GM21528 (cell line): ENCODE measurements at regions not wholly inside any gene's neighbourhood (a gene's known extent, or its start where the extent isn't known, plus 50 kb on each side); places are given as distances from the start of the nearest gene placed in this dataset.

Experiments
- ATAC-seq: cut with Tn5 transposase; IDR thresholded peaks from one replicate; pipeline ENCODE4 v1.9.1; 2021; ENCODE audit warnings: mild to moderate bottlenecking, moderate library complexity; ENCODE audit not compliant: unreplicated experiment, low FRiP score

GRCh38 chr7:131261476-131261994, 66.1 kb upstream of the MKLN1 start:
- no peak for ATAC-seq

DNA sequence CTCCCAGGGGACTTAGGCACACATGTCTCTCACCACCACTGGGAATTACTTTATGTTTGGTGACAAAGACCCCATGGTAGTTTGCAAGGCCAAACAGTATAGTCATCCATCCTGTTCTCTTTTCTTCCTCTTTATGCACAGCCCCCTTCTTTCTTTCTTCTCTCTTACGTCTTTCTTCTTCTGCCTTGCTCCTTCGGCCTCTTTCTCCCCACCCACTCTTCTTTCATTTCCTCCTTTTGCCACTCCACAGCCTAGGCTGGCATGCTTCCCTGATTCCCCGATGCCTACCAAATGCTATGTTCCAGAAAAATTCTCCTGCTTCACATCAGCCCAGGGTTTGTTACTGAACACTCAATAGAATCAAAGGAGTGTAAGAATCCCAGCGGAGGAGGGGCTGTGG, 62.4 kb upstream of the MKLN1 start:
- no peak for ATAC-seq

- ATAC-seq = no peak
These were observed 60.0 kb upstream of the MKLN1 start for GRCh38 chr7:131267631-131268030.

DNA sequence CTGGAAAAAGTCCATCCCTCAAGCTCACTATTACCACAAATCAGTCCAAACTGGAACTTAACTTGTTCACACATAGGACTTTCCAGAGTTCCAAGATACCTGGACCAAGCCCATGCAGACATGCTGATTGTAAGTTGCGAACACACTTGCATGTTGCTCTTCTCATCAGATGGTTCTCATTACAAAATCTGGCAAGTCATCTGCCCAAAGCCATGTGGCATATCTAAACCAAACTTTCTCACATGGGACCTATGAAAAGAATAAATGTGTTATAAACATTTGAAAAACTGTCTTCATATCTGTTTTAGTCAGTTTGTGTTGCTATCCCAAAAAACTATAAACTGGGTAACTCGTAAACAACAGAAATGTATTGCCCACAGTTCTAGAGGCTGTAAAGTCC, 58.8 kb upstream of the MKLN1 start:
- no peak for ATAC-seq

GRCh38 chr7:131272086-131272485, 55.6 kb upstream of the MKLN1 start:
- no peak for ATAC-seq

- ATAC-seq = no peak
These were observed 52.7 kb upstream of the MKLN1 start for GRCh38 chr7:131274986-131275385.

GRCh38 chr7:131276190-131276589, 51.5 kb upstream of the MKLN1 start:
- no peak for ATAC-seq

DNA sequence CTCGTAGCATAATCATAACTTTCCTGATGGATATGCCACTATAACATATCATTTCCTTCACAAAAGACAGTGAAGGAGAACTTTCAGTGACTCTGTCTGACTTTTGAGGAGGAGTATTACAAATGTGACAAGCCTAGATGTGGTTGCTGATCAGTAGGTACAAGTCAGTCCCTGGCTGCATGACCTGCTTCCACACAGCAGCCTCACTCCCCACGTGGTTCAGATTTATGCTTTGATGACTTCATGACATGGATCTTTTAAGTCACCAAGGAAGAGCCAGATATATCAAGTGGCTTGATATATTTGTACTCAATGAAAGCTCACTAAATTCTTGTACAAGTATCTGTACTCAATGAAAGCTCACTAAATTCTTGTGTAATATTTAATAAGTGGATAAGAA, 50.9 kb upstream of the MKLN1 start:
- ATAC-seq = no peak
